Thyroid gland (tissue), 4 donors: ENCODE measurements at regions not wholly inside any gene's neighbourhood (a gene's known extent, or its start where the extent isn't known, plus 50 kb on each side); places are given as distances from the start of the nearest gene placed in this dataset.

Experiments used
- DNase-seq, 2 donors: peaks; one replicate each; pipeline ENCODE4 v3.0.0-alpha.2; 2019
- H3K27ac ChIP-seq, 3 donors: fragments of 200-600 bp; sonication (generic); 1 replicate in 2 of 3; 2 replicates in 1 of 3; pipeline ENCODE4 v1.5.1; 2016 to 2019; ENCODE audit warnings: mild to moderate bottlenecking in 1 of 3, moderate library complexity in 1 of 3
- H3K27me3 ChIP-seq: fragments of 200-600 bp; sonication (generic); one replicate; pipeline ENCODE4 v1.5.1; 2019
- H3K36me3 ChIP-seq, 2 donors: fragments of 200-600 bp; sonication (generic); one replicate each; pipeline ENCODE4 v1.5.1; 2016 to 2019
- H3K4me1 ChIP-seq, 2 donors: fragments of 200-600 bp; sonication (generic); one replicate each; pipeline ENCODE4 v1.5.1; 2017 to 2019
- H3K4me3 ChIP-seq, 3 donors: fragments of 200-600 bp; sonication (generic); replicated peaks in 1 of 3; 1 replicate in 2 of 3; 2 replicates in 1 of 3; pipeline ENCODE4 v1.5.1; 2016; ENCODE audit warnings: mild to moderate bottlenecking in 1 of 3
- H3K9me3 ChIP-seq: fragments of 200-600 bp; sonication (generic); one replicate; pipeline ENCODE4 v1.5.1; 2017
- POLR2A ChIP-seq, 2 donors: fragments of 450-650 bp; IDR thresholded peaks; one replicate each; pipeline ENCODE4 v1.6.1; 2017; ENCODE audit warnings: antibody characterized with exemption in 2 of 2, mild to moderate bottlenecking in 2 of 2, moderate library complexity in 1 of 2
- WGBS, 2 donors: methylation state at CpG; one replicate each; pipeline ENCODE4 v1.1.5; 2017; 5-methylcytosine and 5-hydroxymethylcytosine counted together
- intact Hi-C: fragments of 100-400 bp; cut with DNase I; formaldehyde crosslinking; loops from one replicate; pipeline ENCODE4 v1.15.1; 2023
- TF ChIP-seq, protein P1 (sequence below), 6 experiments: fragments of 200-600 bp in 3 of 6; fragments of 450-650 bp in 3 of 6; sonication (generic) in 3 of 6; IDR thresholded peaks; one replicate each; pipeline ENCODE4 v1.5.1; 2016 to 2019; ENCODE audit warnings: antibody characterized with exemption in 6 of 6, mild to moderate bottlenecking in 2 of 6, inconsistent platforms in 1 of 6, moderate library complexity in 1 of 6

DNA sequence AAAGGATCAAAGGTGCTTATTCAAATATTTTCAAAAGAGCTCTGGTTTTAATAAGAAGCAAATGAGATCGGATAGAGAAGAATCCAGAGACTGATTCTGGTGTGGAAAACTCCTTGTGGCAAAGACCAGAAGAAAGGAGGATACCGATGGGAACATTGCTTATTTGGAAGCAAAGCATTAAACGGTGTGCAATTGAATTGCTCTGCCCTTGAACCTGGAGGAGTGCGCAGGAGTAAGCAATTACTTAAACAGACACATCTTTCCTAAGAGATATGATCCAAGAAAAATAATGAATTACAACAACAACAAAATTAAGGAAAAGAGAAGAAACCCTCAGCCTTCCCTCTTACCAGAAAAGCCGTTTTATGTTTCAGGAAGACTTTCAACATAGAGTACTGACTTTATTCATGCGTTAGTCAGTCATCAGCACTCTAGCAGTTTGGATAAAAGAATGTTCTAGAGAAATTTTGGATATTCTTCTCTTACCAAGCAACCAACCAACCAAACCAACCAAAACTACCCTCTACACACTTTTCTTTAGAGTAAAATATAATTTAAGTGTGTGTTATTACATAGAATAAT, 191.7 kb downstream of the NTMT2 start:
- Histone ChIP-seq H3K4me1 (no peaks in the 10 kb centered on the region), H3K36me3 (no peaks in the 10 kb centered on the region)

DNA sequence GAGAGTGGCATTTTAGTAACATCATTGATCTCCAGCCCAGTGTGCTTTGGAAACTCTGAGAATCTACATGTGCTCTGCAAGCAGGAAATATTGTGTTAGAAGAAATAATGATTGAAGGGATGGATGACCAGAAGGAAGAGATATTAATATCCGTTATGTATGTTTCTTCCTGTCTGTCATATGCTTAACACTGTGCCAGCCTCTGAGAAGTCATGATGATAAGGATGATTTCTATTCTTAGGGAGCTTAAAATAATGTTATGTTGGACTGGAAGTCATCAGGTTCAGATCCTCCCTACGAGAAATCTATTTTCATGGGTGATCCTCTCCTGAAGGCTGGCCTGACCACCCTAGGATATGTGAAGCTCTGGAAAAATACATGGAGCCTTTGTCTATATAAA, 192.4 kb upstream of the GORAB start:
- 77 to 80% methylated on average over 2 of the region's 2 CpGs for WGBS, 2 donors
- no peak overlapping the region for H3K27ac ChIP-seq
- H3K4me1 ChIP-seq = no peaks in the 10 kb centered on the region
- no peak for TF ChIP-seq POLR2A (IDR thresholded peaks at IDR 0.05)
- TF ChIP-seq, protein P1, sequence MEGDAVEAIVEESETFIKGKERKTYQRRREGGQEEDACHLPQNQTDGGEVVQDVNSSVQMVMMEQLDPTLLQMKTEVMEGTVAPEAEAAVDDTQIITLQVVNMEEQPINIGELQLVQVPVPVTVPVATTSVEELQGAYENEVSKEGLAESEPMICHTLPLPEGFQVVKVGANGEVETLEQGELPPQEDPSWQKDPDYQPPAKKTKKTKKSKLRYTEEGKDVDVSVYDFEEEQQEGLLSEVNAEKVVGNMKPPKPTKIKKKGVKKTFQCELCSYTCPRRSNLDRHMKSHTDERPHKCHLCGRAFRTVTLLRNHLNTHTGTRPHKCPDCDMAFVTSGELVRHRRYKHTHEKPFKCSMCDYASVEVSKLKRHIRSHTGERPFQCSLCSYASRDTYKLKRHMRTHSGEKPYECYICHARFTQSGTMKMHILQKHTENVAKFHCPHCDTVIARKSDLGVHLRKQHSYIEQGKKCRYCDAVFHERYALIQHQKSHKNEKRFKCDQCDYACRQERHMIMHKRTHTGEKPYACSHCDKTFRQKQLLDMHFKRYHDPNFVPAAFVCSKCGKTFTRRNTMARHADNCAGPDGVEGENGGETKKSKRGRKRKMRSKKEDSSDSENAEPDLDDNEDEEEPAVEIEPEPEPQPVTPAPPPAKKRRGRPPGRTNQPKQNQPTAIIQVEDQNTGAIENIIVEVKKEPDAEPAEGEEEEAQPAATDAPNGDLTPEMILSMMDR (IDR thresholded peaks at IDR 0.05) = no peak
- H3K4me3 ChIP-seq = no peak overlapping the region
- no peaks in the 10 kb centered on the region for H3K27me3 ChIP-seq
- H3K9me3 ChIP-seq = no peaks in the 10 kb centered on the region
- no peaks in the 10 kb centered on the region for H3K36me3 ChIP-seq
- intact Hi-C loops = no loop called here
- no peak for DNase-seq

More for the DNA sequence above, 191.7 kb downstream of the NTMT2 start:
- TF ChIP-seq POLR2A (IDR thresholded peaks at IDR 0.05) = no peak
- TF ChIP-seq, protein P1 (IDR thresholded peaks at IDR 0.05) = no peak
- 74 to 78% methylated on average over 6 of the region's 6 CpGs for WGBS, 2 donors
- H3K9me3 ChIP-seq = no peaks in the 10 kb centered on the region
- H3K4me3 ChIP-seq = no peak overlapping the region
- no peak for DNase-seq
- H3K27ac ChIP-seq = no peak overlapping the region
- H3K27me3 ChIP-seq = no peaks in the 10 kb centered on the region
- intact Hi-C loops = no loop called here

DNA sequence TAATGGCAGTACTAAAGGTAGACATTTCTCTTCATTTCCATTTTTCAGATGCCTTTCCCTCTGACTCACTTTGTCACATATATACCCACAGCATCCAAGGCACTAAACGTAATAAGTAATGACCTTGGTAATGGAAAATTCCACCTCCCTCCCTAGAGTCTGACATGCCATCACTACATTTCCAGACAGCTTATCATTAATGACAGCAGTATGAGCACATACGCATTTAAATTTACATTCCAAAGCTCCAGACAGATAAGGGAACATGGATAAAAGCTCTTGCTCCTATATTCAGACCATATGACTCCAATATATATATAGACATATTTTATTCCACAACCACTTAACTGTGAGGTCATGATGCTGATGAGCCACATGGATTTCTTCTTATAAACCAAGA, 191.7 kb upstream of the GORAB start:
- no peak for DNase-seq
- Histone ChIP-seq H3K4me1 (no peaks in the 10 kb centered on the region), H3K27ac (no peak overlapping the region), H3K27me3 (no peaks in the 10 kb centered on the region), H3K9me3 (no peaks in the 10 kb centered on the region), H3K4me3 (no peak overlapping the region), H3K36me3 (no peaks in the 10 kb centered on the region)
- WGBS, 2 donors = 85 to 89% methylated on average over 2 of the region's 2 CpGs
- intact Hi-C loops = no loop called here
- TF ChIP-seq POLR2A (IDR thresholded peaks at IDR 0.05) = no peak
- TF ChIP-seq, protein P1 (IDR thresholded peaks at IDR 0.05) = no peak

DNA sequence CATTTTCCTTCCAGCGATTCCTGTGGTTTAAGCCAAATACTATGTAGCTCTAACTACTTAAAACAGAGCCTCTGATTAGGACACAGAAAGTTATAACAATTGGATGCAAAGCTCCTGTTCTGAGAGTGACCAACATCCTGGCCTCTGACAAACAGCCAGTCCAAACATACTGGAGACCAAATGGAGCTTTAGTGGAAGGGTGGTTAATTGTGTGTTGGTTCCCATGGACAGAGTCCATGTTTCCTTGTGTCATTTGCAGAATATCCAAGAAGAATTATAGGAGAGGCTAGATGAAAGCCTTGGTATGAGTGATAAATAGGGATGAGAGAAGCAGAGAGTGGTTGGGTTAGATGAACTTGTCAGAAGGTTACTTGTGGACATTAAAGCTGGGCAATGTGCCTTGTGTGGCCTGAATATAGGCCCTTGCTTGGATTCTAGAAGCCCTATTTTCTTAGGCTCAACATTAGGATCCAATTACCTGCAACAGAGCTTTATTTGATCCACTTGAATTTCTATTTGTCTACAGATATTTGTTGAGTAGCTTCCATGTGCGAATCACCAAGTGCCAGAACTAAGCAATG, 180.5 kb upstream of the GORAB start:
- Histone ChIP-seq H3K4me1 (peaks cover 0 to 3% of the 10 kb centered on the region in 2 donors), H3K4me3 (no peak overlapping the region), H3K27me3 (no peaks in the 10 kb centered on the region), H3K36me3 (no peaks in the 10 kb centered on the region), H3K27ac (no peak overlapping the region), H3K9me3 (no peaks in the 10 kb centered on the region)
- intact Hi-C loops = no loop called here
- 79 to 80% methylated on average over 2 of the region's 2 CpGs for WGBS, 2 donors
- TF ChIP-seq, protein P1 (IDR thresholded peaks at IDR 0.05) = no peak
- no peak for TF ChIP-seq POLR2A (IDR thresholded peaks at IDR 0.05)
- no peak for DNase-seq

DNA sequence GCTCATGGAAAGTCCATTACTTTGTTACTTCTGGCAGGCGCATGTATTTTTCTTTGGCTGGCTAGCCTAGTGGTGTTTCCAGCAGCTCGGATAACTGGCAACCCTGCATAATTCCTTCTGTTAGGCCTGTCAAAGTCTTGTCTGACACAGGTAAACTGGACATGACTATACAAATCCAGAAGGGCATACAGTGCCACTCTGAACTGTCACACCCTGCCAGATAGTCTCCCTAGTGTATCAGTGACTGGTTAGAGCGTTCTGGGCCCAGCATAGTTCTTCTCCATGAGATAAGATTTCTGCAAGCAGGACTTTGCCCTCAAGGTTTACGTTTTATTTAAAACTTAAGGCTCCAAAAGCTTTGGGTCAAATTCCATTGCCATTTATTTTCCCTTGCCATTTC, 177.7 kb upstream of the GORAB start:
- intact Hi-C loops = no loop called here
- H3K4me1 ChIP-seq = peaks cover 0 to 3% of the 10 kb centered on the region in 2 donors
- 81 to 84% methylated on average over 4 of the region's 4 CpGs for WGBS, 2 donors
- TF ChIP-seq, protein P1 (IDR thresholded peaks at IDR 0.05) = no peak
- no peak for TF ChIP-seq POLR2A (IDR thresholded peaks at IDR 0.05)
- no peaks in the 10 kb centered on the region for H3K36me3 ChIP-seq
- no peaks in the 10 kb centered on the region for H3K9me3 ChIP-seq
- H3K4me3 ChIP-seq = no peak overlapping the region
- H3K27me3 ChIP-seq = no peaks in the 10 kb centered on the region
- DNase-seq = no peak
- no peak overlapping the region for H3K27ac ChIP-seq
